GM21423 (cell line): ENCODE measurements at regions not wholly inside any gene's neighbourhood (a gene's known extent, or its start where the extent isn't known, plus 50 kb on each side); places are given as distances from the start of the nearest gene placed in this dataset.
"Not testable (repeated sequence)": the region's sequence is repeated elsewhere in the genome, so short reads cannot be mapped to it uniquely, and the experiment has no call there.

Source experiments
- ATAC-seq: cut with Tn5 transposase; IDR thresholded peaks from one replicate; pipeline ENCODE4 v1.9.1; 2021; ENCODE audit warnings: mild to moderate bottlenecking, moderate library complexity; ENCODE audit not compliant: unreplicated experiment

- peak; percentile 71 for ATAC-seq
These were observed 150.5 kb upstream of the VKORC1L1 start for GRCh38 chr7:65722361-65722792.

GRCh38 chr7:65727182-65727581 lies 145.7 kb upstream of the VKORC1L1 start:
- not testable (repeated sequence) for ATAC-seq

- ATAC-seq, result no peak
These were observed 141.7 kb upstream of the VKORC1L1 start for GRCh38 chr7:65731129-65731528.

DNA sequence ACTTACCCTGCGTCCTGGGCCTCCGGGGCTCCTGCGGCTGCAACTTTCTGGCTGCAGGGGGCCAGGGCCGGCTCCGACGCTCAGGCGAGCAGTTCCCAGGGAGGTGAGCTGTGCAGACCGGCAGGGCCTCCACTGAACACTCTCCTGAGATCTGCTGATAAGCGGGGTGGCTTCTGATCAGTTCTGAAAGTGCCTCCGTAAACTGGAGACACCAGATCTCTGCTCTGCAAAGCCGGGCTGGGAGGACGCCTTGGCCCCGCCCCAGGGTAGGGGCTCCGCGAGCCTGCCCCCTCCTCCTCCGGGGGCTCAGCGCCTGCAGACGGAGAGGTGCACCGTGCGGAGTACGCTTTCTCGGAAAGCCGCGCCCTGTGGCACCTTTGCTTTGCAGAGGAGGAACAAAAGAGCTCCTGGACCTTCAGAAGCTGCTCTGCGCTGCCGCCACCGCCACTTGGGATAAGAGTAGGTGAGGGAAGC lies 141.3 kb upstream of the VKORC1L1 start:
- ATAC-seq, result peak; percentile 63

- ATAC-seq, result no peak
These were observed 128.5 kb upstream of the VKORC1L1 start for GRCh38 chr7:65744406-65744805.

- ATAC-seq, result no peak
These were observed 126.5 kb upstream of the VKORC1L1 start for GRCh38 chr7:65746398-65746669.

DNA sequence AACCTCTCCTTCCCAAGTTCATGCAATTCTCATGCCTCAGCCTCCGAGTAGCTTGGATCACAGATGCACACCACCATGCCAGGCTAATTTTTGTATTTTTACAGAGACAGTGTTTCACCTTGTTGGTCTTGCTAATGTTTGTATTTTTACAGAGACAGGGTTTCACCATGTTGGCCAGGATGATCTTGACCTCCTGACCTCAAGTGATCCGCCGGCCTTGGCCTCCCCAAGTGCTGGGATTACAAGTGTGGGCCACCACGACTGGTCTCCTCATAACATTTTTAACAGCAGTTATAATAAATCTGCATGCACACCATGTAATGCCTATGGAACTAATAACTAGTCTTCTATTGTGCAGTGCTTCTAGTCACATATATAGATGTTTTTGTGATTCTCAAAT lies 123.8 kb upstream of the VKORC1L1 start:
- no peak for ATAC-seq

- no peak for ATAC-seq
These were observed 123.4 kb upstream of the VKORC1L1 start for GRCh38 chr7:65749518-65749917.

GRCh38 chr7:65750511-65751344 lies 122.1 kb upstream of the VKORC1L1 start:
- ATAC-seq, result peak; percentile 99

GRCh38 chr7:65754070-65754469 lies 118.8 kb upstream of the VKORC1L1 start:
- ATAC-seq, result not testable (repeated sequence)

DNA sequence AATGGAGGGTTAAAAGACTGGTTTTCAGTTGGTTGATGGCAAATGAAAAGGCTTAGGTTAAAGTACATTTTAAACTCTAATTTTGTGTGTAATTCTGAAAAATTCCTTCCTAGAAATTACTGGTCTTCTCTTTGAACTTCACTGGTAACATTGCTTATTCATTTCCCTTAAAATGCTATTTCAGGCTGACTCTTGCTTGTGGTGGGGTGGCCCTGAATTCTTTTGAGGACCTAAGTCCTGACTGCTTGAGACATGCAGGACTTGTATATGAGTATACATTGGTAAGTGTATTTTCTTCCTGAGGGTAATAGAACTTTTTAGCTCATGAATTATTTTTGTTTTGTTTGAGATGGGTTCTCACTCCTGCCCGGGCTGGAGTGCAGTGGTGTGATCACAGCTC lies 113.9 kb upstream of the VKORC1L1 start:
- not testable (repeated sequence) for ATAC-seq

DNA sequence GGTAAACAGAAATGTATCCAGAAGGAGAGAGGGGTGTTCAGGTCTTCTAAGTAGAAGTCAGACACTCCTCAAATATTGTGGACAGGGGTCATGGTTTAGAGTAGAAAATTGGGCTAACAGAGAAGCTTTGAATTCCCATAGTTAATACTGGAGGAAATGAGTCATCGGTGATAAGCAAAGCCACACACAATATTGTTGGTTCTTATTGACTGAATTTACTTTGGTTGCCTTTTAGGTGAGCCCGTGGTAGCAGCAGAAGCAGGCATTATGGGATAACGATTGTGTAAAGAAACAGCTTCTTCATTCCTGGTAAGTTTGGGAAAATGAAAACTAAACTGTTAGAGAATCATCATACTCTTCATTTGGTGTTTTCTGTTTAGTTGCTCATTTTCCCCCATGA lies 110.2 kb upstream of the VKORC1L1 start:
- not testable (repeated sequence) for ATAC-seq

GRCh38 chr7:65763114-65763513 lies 109.8 kb upstream of the VKORC1L1 start:
- not testable (repeated sequence) for ATAC-seq

- ATAC-seq, result peak; percentile 98
These were observed 102.2 kb upstream of the VKORC1L1 start for GRCh38 chr7:65770473-65771225.

DNA sequence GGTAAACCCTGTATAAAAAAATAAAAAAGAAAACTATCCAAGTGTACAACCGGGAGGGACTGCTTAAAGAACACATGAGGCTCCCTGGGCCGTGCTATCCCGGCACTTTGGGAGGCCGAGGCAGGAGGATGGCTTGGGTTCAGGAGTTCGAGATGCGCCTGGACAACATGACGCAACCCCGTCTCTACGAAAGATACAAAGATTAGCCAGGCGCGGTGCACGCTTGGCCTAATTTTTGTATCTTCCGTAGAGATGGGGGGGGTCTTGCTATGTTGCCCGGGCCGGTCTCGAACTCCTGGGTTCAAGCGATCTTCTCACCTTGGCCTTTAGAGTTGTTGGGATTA lies 101.7 kb upstream of the VKORC1L1 start:
- not testable (repeated sequence) for ATAC-seq

GRCh38 chr7:65776677-65777076 lies 96.2 kb upstream of the VKORC1L1 start:
- not testable (repeated sequence) for ATAC-seq

DNA sequence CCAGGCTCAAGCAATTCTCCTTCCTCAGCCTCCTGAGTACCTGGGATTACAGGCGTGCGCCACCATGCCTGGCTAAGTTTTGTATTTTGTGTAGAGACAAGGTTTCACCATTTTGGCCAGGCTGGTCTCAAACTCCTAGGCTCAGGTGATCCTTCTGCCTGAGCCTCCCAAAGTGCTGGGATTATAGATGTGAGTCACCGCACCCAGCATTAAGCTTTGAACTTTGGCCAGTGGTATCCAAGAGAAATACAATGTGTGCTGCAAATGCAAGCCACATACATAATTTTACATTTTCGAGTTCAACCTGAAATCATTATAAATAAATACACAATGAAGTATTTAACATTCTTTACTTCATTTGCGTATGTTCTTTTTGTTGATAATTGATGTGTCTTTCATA lies 82.9 kb upstream of the VKORC1L1 start:
- ATAC-seq, result not testable (repeated sequence)

- ATAC-seq, result not testable (repeated sequence)
These were observed 81.1 kb upstream of the VKORC1L1 start for GRCh38 chr7:65791788-65792187.

DNA sequence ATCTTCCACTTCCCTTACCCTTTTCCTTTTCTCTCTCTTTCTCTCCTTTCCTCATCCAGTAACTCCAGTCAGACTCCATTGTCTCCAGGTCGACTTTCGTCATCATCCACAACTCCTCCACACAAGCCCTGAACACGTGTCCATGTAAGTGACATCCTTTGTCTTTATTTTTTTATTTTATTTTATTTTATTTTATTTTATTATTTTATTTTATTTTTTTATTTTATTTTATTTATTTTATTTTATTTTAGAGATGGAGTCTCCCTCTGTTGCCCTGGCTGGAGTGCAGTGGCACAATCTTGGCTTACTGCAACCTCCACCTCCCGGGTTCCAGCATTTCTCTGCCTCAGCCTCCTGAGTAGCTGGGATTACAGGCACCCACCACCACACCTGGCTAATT lies 80.1 kb upstream of the VKORC1L1 start:
- not testable (repeated sequence) for ATAC-seq

DNA sequence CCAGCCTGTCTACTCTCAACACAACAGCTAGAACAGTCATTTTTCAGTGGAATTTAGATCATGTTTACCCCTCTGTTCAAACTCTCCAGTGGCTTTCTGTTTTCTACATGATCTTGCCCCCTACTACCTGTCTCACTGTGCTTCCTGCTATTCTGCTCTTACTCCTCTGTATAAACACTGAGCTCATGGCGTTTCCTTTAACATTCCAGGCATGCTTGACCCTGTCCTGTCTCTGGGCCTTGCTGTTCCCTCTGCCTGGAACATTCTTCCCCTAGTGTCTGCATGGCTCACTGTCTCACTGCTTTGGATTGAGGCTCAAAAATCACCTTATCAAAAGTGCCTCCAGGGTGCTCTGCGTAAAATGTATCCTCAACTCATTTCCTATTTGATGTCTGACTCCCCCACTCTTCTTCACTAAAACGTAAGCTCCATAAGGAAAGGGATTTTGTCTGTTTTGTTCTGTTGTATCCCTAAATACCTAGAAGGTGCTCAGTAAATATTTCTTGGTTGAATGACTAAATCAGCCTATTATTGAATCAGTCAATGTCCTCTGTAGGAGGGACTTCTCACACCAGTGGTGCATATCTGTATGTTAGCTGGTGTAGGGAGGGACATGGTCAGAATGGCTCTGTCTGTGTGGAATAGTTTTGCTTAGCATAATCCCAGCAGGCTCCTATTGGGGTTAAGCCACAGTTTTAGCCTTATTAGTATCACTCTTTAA lies 78.0 kb upstream of the VKORC1L1 start:
- not testable (repeated sequence) for ATAC-seq

- not testable (repeated sequence) for ATAC-seq
These were observed 77.5 kb upstream of the VKORC1L1 start for GRCh38 chr7:65795392-65795716.

- no peak for ATAC-seq
These were observed 76.7 kb upstream of the VKORC1L1 start for GRCh38 chr7:65796205-65796604.
